Heart left ventricle (tissue), 16 donors: ENCODE measurements at regions not wholly inside any gene's neighbourhood (a gene's known extent, or its start where the extent isn't known, plus 50 kb on each side); places are given as distances from the start of the nearest gene placed in this dataset.

ENCODE experiments used
- ATAC-seq, 4 donors: fragments of 200-7000 bp; cut with Tn5 transposase; one replicate each; pipeline ENCODE4 v1.9.1; 2020 to 2022; ENCODE audit warnings: moderate library complexity in 4 of 4, mild to moderate bottlenecking in 3 of 4, moderate number of reproducible peaks in 1 of 4
- DNase-seq, 5 donors: peaks; one replicate each; pipeline ENCODE4 v3.0.0-alpha.2; 2020
- H3K27ac ChIP-seq, 12 donors: fragments of 200-600 bp; sonication (generic) in 4 of 12; one replicate each; pipeline versions ENCODE4 v1.5.0 to v1.8.0; 2016 to 2022; ENCODE audit warnings: mild to moderate bottlenecking in 2 of 12
- H3K27me3 ChIP-seq, 9 donors: fragments of 200-600 bp; sonication (generic) in 2 of 9; one replicate each; pipeline versions ENCODE4 v1.5.1 to v1.8.0; 2016 to 2022; ENCODE audit warnings: mild to moderate bottlenecking in 3 of 9
- H3K36me3 ChIP-seq, 9 donors: fragments of 200-600 bp; sonication (generic) in 2 of 9; one replicate each; pipeline versions ENCODE4 v1.5.0 to v1.8.0; 2018 to 2022; ENCODE audit warnings: mild to moderate bottlenecking in 2 of 9
- H3K4me1 ChIP-seq, 12 donors: fragments of 200-600 bp; sonication (generic) in 4 of 12; one replicate each; pipeline versions ENCODE4 v1.5.0 to v1.8.0; 2016 to 2022; ENCODE audit warnings: mild to moderate bottlenecking in 3 of 12
- H3K4me3 ChIP-seq, 12 donors: fragments of 200-600 bp; sonication (generic) in 4 of 12; one replicate each; pipeline versions ENCODE4 v1.5.0 to v1.8.0; 2017 to 2022; ENCODE audit warnings: mild to moderate bottlenecking in 9 of 12, moderate library complexity in 4 of 12
- H3K9me3 ChIP-seq, 12 donors: fragments of 200-600 bp; sonication (generic) in 4 of 12; one replicate each; pipeline versions ENCODE4 v1.5.0 to v1.8.0; 2016 to 2022; ENCODE audit warnings: mild to moderate bottlenecking in 1 of 12
- POLR2A ChIP-seq, 2 donors: fragments of 450-650 bp; IDR thresholded peaks; one replicate each; pipeline ENCODE4 v1.6.1; 2017; ENCODE audit warnings: antibody characterized with exemption in 2 of 2, mild to moderate bottlenecking in 2 of 2, moderate library complexity in 2 of 2
- WGBS, 4 donors: extraction: QIAGEN DNeasy Blood & Tissue Kit in 2 of 4; methylation state at CpG; one replicate each; pipeline versions ENCODE4 v1.1.5 to v1.1.7; 2013 to 2018; 5-methylcytosine and 5-hydroxymethylcytosine counted together
- intact Hi-C, 10 donors: fragments of 100-400 bp; cut with DNase I; formaldehyde crosslinking; loops; one replicate each; pipeline versions ENCODE4 v1.11.1 to v1.14.2; 2022
- TF ChIP-seq, protein P1 (sequence below), 12 donors: fragments of 200-600 bp; sonication (generic) in 4 of 12; IDR thresholded peaks; one replicate each; pipeline versions ENCODE4 v1.5.0 to v1.8.0; 2018 to 2022; ENCODE audit warnings: antibody characterized with exemption in 12 of 12, mild to moderate bottlenecking in 5 of 12
- donor health status: ischemic (EF 13 %, LVEDD 7.1; RV severe dilation, severe dysfunction).
- donor health status: healthy with polysubstance abuse.
- donor health status: DM: no; HTN: yes; CAD: no.
- donor health status: DM: no; HTN: no; CAD: no.
- donor health status: ischemic (EF 25% LVEDD 6.9; RV normal size, moderate dysfunction).
- donor health status: ischemic (EF 25% LVEDD 5.7; RV mildly dilated, moderate dysfunction).
- donor health status: healthy.
- donor health status: DM: yes; HTN: yes; CAD: no.
- donor health status: ischemic (EF 35%, LVEDD 5.7; RV mildly dilated, moderate dysfunction).
- donor health status: nonischemic (EF 11% LVEDD 7.7; RV severe dilation, severe dysfunction).
- donor health status: DM: yes; HTN: yes; CAD: no.
- donor health status: PGD.
- donor health status: ischemic (EF 29% LVEDD 5.4; RV normal size, mild dysfunction).
- donor health status: nonischemic (EF 23%, LVEDD 6.1; RV moderate dilation, normal function).

DNA sequence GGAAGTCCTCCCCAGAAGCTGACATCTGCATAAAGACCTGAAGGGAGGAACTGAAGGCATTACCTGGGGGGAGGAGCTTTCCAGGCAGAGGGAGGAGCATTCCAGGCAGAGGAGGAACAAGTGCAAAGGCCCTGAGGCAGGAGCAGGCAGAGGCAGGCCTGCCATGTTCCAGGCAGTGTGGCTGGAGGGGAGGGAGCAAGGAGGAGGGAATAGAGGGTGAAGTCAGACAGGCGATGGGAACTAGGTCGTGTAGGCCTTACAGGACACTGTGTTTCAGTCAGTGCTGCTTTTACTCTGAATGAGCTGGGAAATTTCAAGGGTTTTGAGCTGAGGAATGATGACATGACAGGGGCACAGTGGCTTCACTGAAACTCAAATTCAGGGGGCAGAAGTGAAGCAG lies 292.7 kb downstream of the BCOR start:
- no peaks in the 10 kb centered on the region for H3K9me3 ChIP-seq
- H3K36me3 ChIP-seq: no peaks in the 10 kb centered on the region
- intact Hi-C loops: loop anchor here in 1 of 10 donors (10.0 kb wide), 1 partner anchor 70 kb away; no protein-coding TSS in a partner anchor
- DNase-seq: no peak
- WGBS, 4 donors: 70 to 98% (median 83%) methylated on average over 2 of the region's 2 CpGs
- H3K27me3 ChIP-seq: peaks cover 0 to 20% (median 0%) of the 10 kb centered on the region in 9 donors
- H3K27ac ChIP-seq: no peak overlapping the region
- TF ChIP-seq POLR2A (IDR thresholded peaks at IDR 0.05): no peak
- TF ChIP-seq, protein P1, sequence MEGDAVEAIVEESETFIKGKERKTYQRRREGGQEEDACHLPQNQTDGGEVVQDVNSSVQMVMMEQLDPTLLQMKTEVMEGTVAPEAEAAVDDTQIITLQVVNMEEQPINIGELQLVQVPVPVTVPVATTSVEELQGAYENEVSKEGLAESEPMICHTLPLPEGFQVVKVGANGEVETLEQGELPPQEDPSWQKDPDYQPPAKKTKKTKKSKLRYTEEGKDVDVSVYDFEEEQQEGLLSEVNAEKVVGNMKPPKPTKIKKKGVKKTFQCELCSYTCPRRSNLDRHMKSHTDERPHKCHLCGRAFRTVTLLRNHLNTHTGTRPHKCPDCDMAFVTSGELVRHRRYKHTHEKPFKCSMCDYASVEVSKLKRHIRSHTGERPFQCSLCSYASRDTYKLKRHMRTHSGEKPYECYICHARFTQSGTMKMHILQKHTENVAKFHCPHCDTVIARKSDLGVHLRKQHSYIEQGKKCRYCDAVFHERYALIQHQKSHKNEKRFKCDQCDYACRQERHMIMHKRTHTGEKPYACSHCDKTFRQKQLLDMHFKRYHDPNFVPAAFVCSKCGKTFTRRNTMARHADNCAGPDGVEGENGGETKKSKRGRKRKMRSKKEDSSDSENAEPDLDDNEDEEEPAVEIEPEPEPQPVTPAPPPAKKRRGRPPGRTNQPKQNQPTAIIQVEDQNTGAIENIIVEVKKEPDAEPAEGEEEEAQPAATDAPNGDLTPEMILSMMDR (IDR thresholded peaks at IDR 0.05): no peak
- no peak overlapping the region for H3K4me3 ChIP-seq
- H3K4me1 ChIP-seq: peaks cover 0 to 15% (median 3%) of the 10 kb centered on the region in 12 donors
- ATAC-seq: no peak

DNA sequence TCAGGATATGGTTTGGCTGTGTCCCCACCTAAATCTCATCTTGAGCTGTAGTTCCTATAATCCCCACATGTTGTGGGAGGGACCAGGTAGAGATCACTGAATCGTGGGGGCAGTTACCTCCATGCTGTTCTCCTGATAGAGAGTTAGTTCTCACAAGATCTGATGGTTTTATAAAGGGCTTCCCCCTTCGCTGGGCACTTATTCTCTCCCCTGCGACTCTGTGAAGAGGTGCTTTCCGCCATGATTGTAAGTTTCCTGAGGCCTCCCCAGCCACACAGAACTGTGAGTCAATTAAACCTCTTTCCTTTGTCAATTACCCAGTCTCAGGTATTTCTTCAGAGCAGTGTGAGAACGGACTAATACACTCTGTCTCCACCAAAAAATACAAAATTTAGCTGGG lies 291.9 kb downstream of the BCOR start:
- Histone ChIP-seq H3K4me3 (no peak overlapping the region), H3K4me1 (peaks cover 0 to 15% (median 3%) of the 10 kb centered on the region in 12 donors), H3K27ac (no peak overlapping the region), H3K9me3 (no peaks in the 10 kb centered on the region), H3K36me3 (no peaks in the 10 kb centered on the region), H3K27me3 (peaks cover 0 to 20% (median 0%) of the 10 kb centered on the region in 9 donors)
- TF ChIP-seq, protein P1 (IDR thresholded peaks at IDR 0.05): no peak
- ATAC-seq: no peak
- no peak for DNase-seq
- WGBS, 4 donors: 74 to 97% (median 86%) methylated on average over 5 of the region's 5 CpGs
- intact Hi-C loops: loop anchor here in 1 of 10 donors (10.0 kb wide), 1 partner anchor 71 kb away; no protein-coding TSS in a partner anchor

GRCh38 chrX:39808471-39808917 lies 289.3 kb downstream of the BCOR start:
- DNase-seq: peak in 2 of 5 donors; percentile 20 to 22
- Histone ChIP-seq H3K27ac (peak overlapping the region in 5 of 12 donors; percentile 13 to 59 (median 42)), H3K4me1 (peaks cover 0 to 15% (median 4%) of the 10 kb centered on the region in 12 donors)

GRCh38 chrX:39809331-39809730 lies 288.4 kb downstream of the BCOR start:
- DNase-seq: no peak
- WGBS, 4 donors: 67 to 84% (median 78%) methylated on average over 4 of the region's 4 CpGs
- TF ChIP-seq POLR2A (IDR thresholded peaks at IDR 0.05): no peak
- TF ChIP-seq, protein P1 (IDR thresholded peaks at IDR 0.05): no peak
- H3K27me3 ChIP-seq: peaks cover 0 to 7% (median 0%) of the 10 kb centered on the region in 9 donors
- intact Hi-C loops: loop anchor here in 1 of 10 donors (10.0 kb wide), 1 partner anchor 75 kb away; no protein-coding TSS in a partner anchor
- no peak for ATAC-seq
- H3K9me3 ChIP-seq: no peaks in the 10 kb centered on the region
- H3K4me1 ChIP-seq: peaks cover 0 to 19% (median 6%) of the 10 kb centered on the region in 12 donors
- no peak overlapping the region for H3K4me3 ChIP-seq
- H3K27ac ChIP-seq: peak overlapping the region in 2 of 12 donors; percentile 42
- H3K36me3 ChIP-seq: no peaks in the 10 kb centered on the region

More at GRCh38 chrX:39808471-39808917, 289.3 kb downstream of the BCOR start:
- WGBS, 4 donors: 39 to 69% (median 55%) methylated on average over 7 of the region's 7 CpGs
- TF ChIP-seq, protein P1 (IDR thresholded peaks at IDR 0.05): no peak
- TF ChIP-seq POLR2A (IDR thresholded peaks at IDR 0.05): no peak
- no peak overlapping the region for H3K4me3 ChIP-seq
- H3K27me3 ChIP-seq: peaks cover 0 to 9% (median 0%) of the 10 kb centered on the region in 9 donors
- peak in 3 of 4 donors; percentile 31 to 77 (median 56) for ATAC-seq
- H3K9me3 ChIP-seq: no peaks in the 10 kb centered on the region
- H3K36me3 ChIP-seq: no peaks in the 10 kb centered on the region
- intact Hi-C loops: loop anchor here in 1 of 10 donors (10.0 kb wide), 1 partner anchor 74 kb away; no protein-coding TSS in a partner anchor
